Ectodermal cell (in vitro differentiated cells): ENCODE measurements at regions not wholly inside any gene's neighbourhood (a gene's known extent, or its start where the extent isn't known, plus 50 kb on each side); places are given as distances from the start of the nearest gene placed in this dataset.

Experiments
- H3K27ac ChIP-seq: 2 replicates; pipeline ENCODE4 v1.7.0; 2013; ENCODE audit warnings: mild to moderate bottlenecking, low read depth, low read length; ENCODE audit not compliant: insufficient read depth, poor library complexity, severe bottlenecking
- H3K27me3 ChIP-seq: 2 replicates; pipeline ENCODE4 v1.7.0; 2013; ENCODE audit warnings: mild to moderate bottlenecking, low read length; ENCODE audit not compliant: insufficient read depth, control insufficient read depth, poor library complexity, severe bottlenecking
- H3K36me3 ChIP-seq: one replicate; pipeline ENCODE4 v1.7.0; 2013; ENCODE audit warnings: low read length; ENCODE audit not compliant: control insufficient read depth, insufficient read depth
- H3K4me1 ChIP-seq: one replicate; pipeline ENCODE4 v1.7.0; 2013; ENCODE audit warnings: low read length; ENCODE audit not compliant: control insufficient read depth, insufficient read depth
- H3K4me3 ChIP-seq: 2 replicates; pipeline ENCODE4 v1.7.0; 2013; ENCODE audit warnings: low read depth, low read length, control low read depth; ENCODE audit not compliant: insufficient read depth
- H3K9me3 ChIP-seq: 2 replicates; pipeline ENCODE4 v1.7.0; 2013; ENCODE audit warnings: mild to moderate bottlenecking, low read length, moderate library complexity; ENCODE audit not compliant: control insufficient read depth
- WGBS, 2 experiments: methylation state at CpG; one replicate each; pipeline ENCODE4 v1.1.7; 2013; ENCODE audit warnings: missing lambda C conversion rate in 2 of 2; 5-methylcytosine and 5-hydroxymethylcytosine counted together

DNA sequence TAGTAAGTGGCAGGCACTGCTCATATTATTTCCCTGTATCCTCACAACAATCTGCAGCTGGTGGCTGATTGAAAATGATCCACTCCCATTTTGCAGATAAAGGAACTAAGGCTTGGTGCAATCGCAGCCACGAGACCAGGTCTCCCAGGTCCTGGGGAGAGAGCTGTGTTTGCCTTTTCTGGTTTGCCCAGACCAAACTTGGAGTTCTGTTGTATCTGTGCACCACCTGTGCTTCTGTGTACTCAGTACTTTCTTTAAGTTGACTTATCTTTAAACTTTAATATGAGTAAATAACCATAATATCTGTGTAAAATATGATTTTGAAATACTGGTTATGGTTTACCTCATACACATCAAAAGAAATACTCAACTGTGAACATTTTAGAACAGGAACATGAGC is 625.7 kb upstream of the CFAP20DC start:
- Histone ChIP-seq H3K4me3 (no peak overlapping the region), H3K27me3 (no peaks in the 10 kb centered on the region), H3K4me1 (peaks cover 23% of the 10 kb centered on the region), H3K36me3 (no peaks in the 10 kb centered on the region), H3K27ac (no peak overlapping the region), H3K9me3 (no peaks in the 10 kb centered on the region)
- WGBS, 2 experiments, result 96% methylated on average over 2 of the region's 2 CpGs

- Histone ChIP-seq H3K9me3 (no peaks in the 10 kb centered on the region), H3K4me3 (no peak overlapping the region), H3K4me1 (no peaks in the 10 kb centered on the region), H3K36me3 (no peaks in the 10 kb centered on the region), H3K27me3 (no peaks in the 10 kb centered on the region), H3K27ac (no peak overlapping the region)
- WGBS, 2 experiments, result 96% methylated on average over 2 of the region's 2 CpGs
These were observed 613.4 kb upstream of the CFAP20DC start for GRCh38 chr3:59663076-59663850.

GRCh38 chr3:59660852-59661625 is 611.2 kb upstream of the CFAP20DC start:
- H3K36me3 ChIP-seq, result no peaks in the 10 kb centered on the region
- H3K27me3 ChIP-seq, result no peaks in the 10 kb centered on the region
- no peak overlapping the region for H3K4me3 ChIP-seq
- no peaks in the 10 kb centered on the region for H3K9me3 ChIP-seq
- H3K27ac ChIP-seq, result no peak overlapping the region
- H3K4me1 ChIP-seq, result no peaks in the 10 kb centered on the region
- WGBS, 2 experiments, result 82 to 84% methylated on average over 9 of the region's 9 CpGs

DNA sequence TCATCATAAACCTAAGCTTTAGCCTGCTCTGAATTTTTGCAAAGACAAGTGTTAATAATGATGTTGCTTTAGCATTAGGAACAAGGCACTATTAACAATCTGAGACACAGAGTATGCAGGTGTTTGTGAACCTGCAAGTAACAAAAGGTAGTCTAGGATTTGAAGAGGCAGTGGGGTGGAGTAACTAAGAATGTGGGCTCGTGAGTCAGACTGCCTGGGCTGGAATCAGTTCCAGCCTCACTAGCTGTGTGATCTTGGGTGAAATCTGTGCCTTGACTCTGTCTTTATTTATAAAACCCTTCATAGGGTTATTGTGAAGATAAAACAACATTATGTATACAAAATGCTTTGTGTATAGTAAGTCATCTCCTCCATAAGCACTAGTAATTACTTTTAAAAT is 610.6 kb upstream of the CFAP20DC start:
- H3K9me3 ChIP-seq, result no peaks in the 10 kb centered on the region
- no peaks in the 10 kb centered on the region for H3K27me3 ChIP-seq
- no peak overlapping the region for H3K4me3 ChIP-seq
- H3K36me3 ChIP-seq, result no peaks in the 10 kb centered on the region
- 79 to 90% methylated on average over 1 of the region's 1 CpG for WGBS, 2 experiments
- H3K27ac ChIP-seq, result no peak overlapping the region
- H3K4me1 ChIP-seq, result no peaks in the 10 kb centered on the region

DNA sequence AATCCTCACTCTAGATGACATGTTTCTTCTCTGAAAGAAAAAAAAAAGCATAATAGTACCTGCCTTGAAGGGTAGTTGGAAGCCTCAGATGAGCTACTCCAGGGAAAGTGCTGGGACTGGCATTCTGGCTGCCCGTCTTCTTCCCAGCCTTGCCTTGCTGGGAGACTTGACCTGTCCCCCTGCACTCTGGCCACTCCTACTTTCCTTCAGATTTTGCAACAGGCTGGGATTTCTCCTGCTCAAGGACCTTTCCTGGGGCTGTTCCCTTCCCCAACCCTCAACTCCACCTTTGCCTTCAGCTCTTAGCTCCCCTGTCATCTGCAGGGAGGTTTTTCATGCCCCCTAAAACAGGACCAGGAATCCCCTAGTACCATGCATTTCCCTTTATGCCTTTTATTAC is 609.9 kb upstream of the CFAP20DC start:
- Histone ChIP-seq H3K9me3 (no peaks in the 10 kb centered on the region), H3K4me3 (no peak overlapping the region), H3K27ac (no peak overlapping the region), H3K4me1 (no peaks in the 10 kb centered on the region), H3K27me3 (no peaks in the 10 kb centered on the region), H3K36me3 (no peaks in the 10 kb centered on the region)
- WGBS, 2 experiments, result 85% methylated on average over 1 of the region's 1 CpG

- no peaks in the 10 kb centered on the region for H3K9me3 ChIP-seq
- no peaks in the 10 kb centered on the region for H3K27me3 ChIP-seq
- no peaks in the 10 kb centered on the region for H3K4me1 ChIP-seq
- H3K27ac ChIP-seq, result no peak overlapping the region
- no peaks in the 10 kb centered on the region for H3K36me3 ChIP-seq
- no peak overlapping the region for H3K4me3 ChIP-seq
- WGBS, 2 experiments, result 93 to 96% methylated on average over 2 of the region's 2 CpGs
These were observed 609.0 kb upstream of the CFAP20DC start for GRCh38 chr3:59658866-59659265.

DNA sequence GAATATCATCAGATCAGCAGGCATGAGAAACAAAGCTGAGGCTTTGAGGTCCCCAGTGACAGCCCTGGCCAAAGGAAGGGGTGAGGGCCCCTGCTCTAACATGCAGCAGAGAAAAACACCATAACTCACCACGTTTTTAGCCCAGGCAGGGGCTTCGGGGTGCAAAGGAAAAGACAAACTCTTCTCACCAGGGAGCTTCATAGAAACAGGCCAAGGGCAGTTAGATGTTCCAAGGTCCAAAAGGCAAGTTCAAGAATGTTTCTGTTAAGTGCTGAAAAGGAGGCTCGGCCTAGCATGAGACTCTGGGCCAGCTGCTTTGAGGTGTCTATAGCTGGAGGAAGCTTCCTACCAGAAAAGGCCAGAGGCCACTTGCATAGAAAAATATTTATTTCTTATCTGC is 608.4 kb upstream of the CFAP20DC start:
- no peak overlapping the region for H3K27ac ChIP-seq
- no peak overlapping the region for H3K4me3 ChIP-seq
- WGBS, 2 experiments, result 84 to 87% methylated on average over 3 of the region's 3 CpGs
- H3K4me1 ChIP-seq, result no peaks in the 10 kb centered on the region
- H3K36me3 ChIP-seq, result no peaks in the 10 kb centered on the region
- H3K9me3 ChIP-seq, result no peaks in the 10 kb centered on the region
- no peaks in the 10 kb centered on the region for H3K27me3 ChIP-seq

DNA sequence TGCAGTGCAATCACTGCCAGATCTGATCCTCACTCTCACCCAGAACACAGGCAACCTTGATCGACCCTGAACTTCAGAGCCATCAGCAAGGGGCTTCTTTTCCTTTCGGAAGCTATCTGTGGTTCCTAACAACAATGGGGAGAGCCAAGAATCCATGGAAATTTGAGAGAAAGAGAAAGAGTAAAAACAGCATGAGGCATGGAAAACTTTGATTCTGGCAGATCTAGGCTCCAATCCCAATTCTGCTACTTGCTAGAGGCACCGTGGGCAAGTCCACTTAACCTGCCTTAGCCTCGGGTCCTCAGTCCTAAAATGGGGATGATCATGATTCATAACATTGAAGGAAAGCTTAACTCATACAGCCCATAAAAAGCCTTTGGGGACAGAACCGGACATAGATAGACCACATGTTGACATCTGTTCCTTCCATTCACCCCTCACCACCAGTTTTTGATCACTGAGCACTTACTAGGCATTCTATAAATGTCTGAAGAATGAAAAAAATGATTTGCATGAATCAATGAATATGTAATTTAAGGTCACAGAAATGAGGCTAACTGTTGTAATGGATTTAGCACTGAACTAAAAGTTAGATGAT is 605.7 kb upstream of the CFAP20DC start:
- WGBS, 2 experiments, result 88 to 96% methylated on average over 5 of the region's 5 CpGs

GRCh38 chr3:59654480-59655417 is 604.9 kb upstream of the CFAP20DC start:
- Histone ChIP-seq H3K4me3 (no peak overlapping the region), H3K27ac (no peak overlapping the region), H3K9me3 (no peaks in the 10 kb centered on the region), H3K4me1 (no peaks in the 10 kb centered on the region), H3K36me3 (no peaks in the 10 kb centered on the region), H3K27me3 (no peaks in the 10 kb centered on the region)
- WGBS, 2 experiments, result 92 to 94% methylated on average over 12 of the region's 12 CpGs

More for the DNA sequence above, 605.7 kb upstream of the CFAP20DC start:
- Histone ChIP-seq H3K36me3 (no peaks in the 10 kb centered on the region), H3K4me3 (no peak overlapping the region), H3K27ac (no peak overlapping the region), H3K27me3 (no peaks in the 10 kb centered on the region), H3K9me3 (no peaks in the 10 kb centered on the region), H3K4me1 (no peaks in the 10 kb centered on the region)
